Mononuclear cell (primary cell): ENCODE measurements at regions not wholly inside any gene's neighbourhood (a gene's known extent, or its start where the extent isn't known, plus 50 kb on each side); places are given as distances from the start of the nearest gene placed in this dataset.

Experiments
- H3K27me3 ChIP-seq: 2 replicates; pipeline ENCODE4 v1.6.0; 2011; ENCODE audit warnings: low read length, control low read depth; ENCODE audit not compliant: insufficient read depth
- H3K4me1 ChIP-seq: 2 replicates; pipeline ENCODE4 v1.5.1; 2011; ENCODE audit warnings: mild to moderate bottlenecking, low read length, control low read depth; ENCODE audit not compliant: insufficient read depth
- H3K4me3 ChIP-seq: 2 replicates; pipeline ENCODE4 v1.5.1; 2011; ENCODE audit warnings: mild to moderate bottlenecking, low read length, moderate library complexity
- H3K9me3 ChIP-seq: 2 replicates; pipeline ENCODE4 v1.5.1; 2011; ENCODE audit warnings: low read depth, mild to moderate bottlenecking, control low read depth, low read length

DNA sequence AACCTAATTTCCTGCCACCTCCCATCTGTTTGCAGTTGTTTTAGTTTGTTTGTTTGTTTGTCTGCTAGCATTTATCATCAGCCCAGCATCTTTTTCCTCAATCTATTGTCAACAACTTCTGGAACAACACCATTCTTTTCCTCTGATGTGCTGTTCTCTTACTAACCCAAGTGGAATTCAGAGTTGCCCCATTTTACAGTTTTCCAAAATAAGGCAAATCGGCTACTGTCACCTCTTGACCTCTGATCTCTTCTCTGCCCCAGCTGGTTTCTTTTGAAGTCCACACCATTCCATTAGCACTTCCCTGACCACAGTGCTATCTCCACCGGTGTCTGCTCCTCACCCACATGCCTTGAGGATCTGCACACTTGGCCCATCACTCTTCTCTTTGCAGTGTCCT, 102.4 kb downstream of the EFNB2 start:
- Histone ChIP-seq H3K9me3 (no peaks in the 10 kb centered on the region), H3K27me3 (no peaks in the 10 kb centered on the region), H3K4me1 (no peaks in the 10 kb centered on the region), H3K4me3 (no peak overlapping the region)

DNA sequence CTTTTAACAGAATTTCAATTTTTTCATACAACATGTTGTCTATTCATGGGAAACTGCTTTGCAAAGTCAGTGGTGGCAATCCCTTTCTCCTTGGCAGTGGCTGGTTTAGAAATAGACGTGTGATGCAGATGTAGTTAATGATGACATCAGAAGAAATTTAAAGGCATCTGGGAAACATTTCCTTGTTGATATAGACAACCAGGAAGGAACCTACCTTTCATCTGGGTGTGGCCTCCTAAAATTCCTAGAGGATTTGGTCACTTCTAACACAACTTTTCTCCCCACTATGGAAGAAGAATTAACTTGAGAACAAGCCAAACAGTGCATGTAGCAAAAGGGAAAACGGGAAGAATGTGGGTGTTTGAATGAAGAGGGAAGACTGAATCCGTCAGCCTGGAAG, 102.8 kb downstream of the EFNB2 start:
- Histone ChIP-seq H3K4me3 (no peak overlapping the region), H3K27me3 (no peaks in the 10 kb centered on the region), H3K9me3 (no peaks in the 10 kb centered on the region), H3K4me1 (no peaks in the 10 kb centered on the region)

DNA sequence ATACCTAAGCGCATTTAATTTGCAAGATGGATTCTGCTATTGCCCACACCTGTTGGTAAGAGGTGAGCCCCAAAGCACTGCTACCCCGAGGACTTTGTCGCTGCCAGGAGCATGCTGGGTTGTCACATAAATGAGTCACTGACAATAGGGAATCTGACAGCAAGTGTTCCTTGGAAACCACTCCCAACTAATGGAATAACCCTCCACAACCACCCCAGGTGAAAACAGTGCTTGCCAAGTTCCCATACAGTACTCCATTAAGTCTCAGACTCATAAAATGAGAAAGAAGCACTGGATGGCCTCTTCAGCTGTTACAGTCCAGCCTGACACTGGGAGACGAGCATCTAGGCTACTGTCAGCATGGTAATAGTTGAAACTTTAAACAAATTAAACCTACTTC, 108.6 kb downstream of the EFNB2 start:
- H3K4me1 ChIP-seq: no peaks in the 10 kb centered on the region
- no peak overlapping the region for H3K4me3 ChIP-seq
- no peaks in the 10 kb centered on the region for H3K27me3 ChIP-seq
- no peaks in the 10 kb centered on the region for H3K9me3 ChIP-seq

- Histone ChIP-seq H3K27me3 (no peaks in the 10 kb centered on the region), H3K4me3 (no peak overlapping the region), H3K9me3 (no peaks in the 10 kb centered on the region), H3K4me1 (no peaks in the 10 kb centered on the region)
Measured at GRCh38 chr13:106425661-106426060, 109.8 kb downstream of the EFNB2 start.

- Histone ChIP-seq H3K9me3 (no peaks in the 10 kb centered on the region), H3K4me3 (no peak overlapping the region), H3K4me1 (no peaks in the 10 kb centered on the region), H3K27me3 (peaks cover under 1% of the 10 kb centered on the region)
Measured at GRCh38 chr13:106424805-106425204, 110.7 kb downstream of the EFNB2 start.

- Histone ChIP-seq H3K9me3 (no peaks in the 10 kb centered on the region), H3K4me3 (no peak overlapping the region), H3K27me3 (peaks cover 5% of the 10 kb centered on the region), H3K4me1 (no peaks in the 10 kb centered on the region)
Measured at GRCh38 chr13:106423530-106423929, 111.9 kb downstream of the EFNB2 start.

DNA sequence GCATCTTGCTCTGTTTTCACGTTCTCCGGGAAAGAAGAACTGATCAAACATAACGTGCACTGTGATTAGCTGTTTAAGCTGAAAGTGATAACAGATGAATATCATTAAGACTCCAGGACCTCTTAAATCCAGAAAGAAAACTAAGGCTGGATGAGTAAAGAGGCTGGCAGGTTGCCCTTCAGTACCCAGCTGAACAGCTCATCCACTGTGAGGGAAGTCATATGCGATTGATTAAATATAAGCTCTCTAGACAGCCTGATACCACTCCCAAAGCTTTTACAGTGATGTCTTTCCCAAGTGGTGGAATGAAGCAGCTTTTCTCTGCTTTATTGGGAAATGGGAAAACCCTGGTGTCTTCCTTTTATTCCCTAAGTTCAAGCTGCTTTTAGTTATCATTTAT, 116.9 kb downstream of the EFNB2 start:
- H3K9me3 ChIP-seq: no peaks in the 10 kb centered on the region
- no peaks in the 10 kb centered on the region for H3K4me1 ChIP-seq
- H3K27me3 ChIP-seq: peaks cover 16% of the 10 kb centered on the region
- H3K4me3 ChIP-seq: no peak overlapping the region

DNA sequence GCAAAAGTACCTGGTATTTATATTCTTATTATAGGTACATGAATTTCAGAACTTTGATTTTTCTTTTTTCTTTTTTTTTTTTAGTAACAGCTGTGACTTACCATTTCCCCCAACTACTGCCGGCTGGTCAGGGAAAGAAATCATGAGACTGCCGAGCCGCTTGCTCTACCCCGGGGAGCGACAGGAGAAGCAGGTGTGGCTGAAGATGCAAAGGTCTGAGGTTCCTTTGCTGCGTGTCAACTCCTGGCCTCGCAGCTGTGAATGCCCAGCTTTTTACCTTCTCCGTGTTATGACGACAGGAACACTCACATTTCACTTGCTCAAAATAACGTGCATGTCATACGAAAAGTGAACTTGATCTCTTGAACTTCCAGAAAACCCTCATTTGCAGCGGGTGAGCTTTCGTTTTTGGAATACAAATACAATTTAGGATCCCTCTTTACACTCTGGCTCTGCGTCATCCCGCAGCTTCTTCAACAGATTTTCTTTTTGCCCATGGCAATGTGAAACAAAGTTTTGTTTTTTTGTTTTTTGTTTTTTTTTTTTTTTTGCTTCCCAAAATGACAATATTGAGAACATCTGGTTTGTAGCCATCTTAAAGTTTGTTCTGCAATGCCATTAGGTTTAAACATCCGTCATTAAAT, 117.9 kb downstream of the EFNB2 start:
- Histone ChIP-seq H3K27me3 (peaks cover 16% of the 10 kb centered on the region), H3K9me3 (no peaks in the 10 kb centered on the region), H3K4me1 (no peaks in the 10 kb centered on the region), H3K4me3 (no peak overlapping the region)

- Histone ChIP-seq H3K4me3 (no peak overlapping the region), H3K27me3 (peaks cover 16% of the 10 kb centered on the region), H3K9me3 (no peaks in the 10 kb centered on the region), H3K4me1 (no peaks in the 10 kb centered on the region)
Measured at GRCh38 chr13:106416645-106417044, 118.8 kb downstream of the EFNB2 start.

GRCh38 chr13:106415971-106416370, 119.5 kb downstream of the EFNB2 start:
- H3K27me3 ChIP-seq: peaks cover 16% of the 10 kb centered on the region
- no peak overlapping the region for H3K4me3 ChIP-seq
- no peaks in the 10 kb centered on the region for H3K4me1 ChIP-seq
- H3K9me3 ChIP-seq: no peaks in the 10 kb centered on the region

GRCh38 chr13:106415442-106415841, 120.0 kb downstream of the EFNB2 start:
- H3K4me1 ChIP-seq: no peaks in the 10 kb centered on the region
- H3K4me3 ChIP-seq: no peak overlapping the region

GRCh38 chr13:106407338-106407737, 128.1 kb downstream of the EFNB2 start:
- Histone ChIP-seq H3K9me3 (no peaks in the 10 kb centered on the region), H3K27me3 (no peaks in the 10 kb centered on the region), H3K4me3 (no peak overlapping the region), H3K4me1 (no peaks in the 10 kb centered on the region)

More at GRCh38 chr13:106415442-106415841, 120.0 kb downstream of the EFNB2 start:
- Histone ChIP-seq H3K27me3 (peaks cover 16% of the 10 kb centered on the region), H3K9me3 (no peaks in the 10 kb centered on the region)

GRCh38 chr13:106405731-106406130, 129.7 kb downstream of the EFNB2 start:
- no peaks in the 10 kb centered on the region for H3K9me3 ChIP-seq
- H3K27me3 ChIP-seq: no peaks in the 10 kb centered on the region
- no peaks in the 10 kb centered on the region for H3K4me1 ChIP-seq
- H3K4me3 ChIP-seq: no peak overlapping the region

GRCh38 chr13:106403280-106403679, 132.2 kb downstream of the EFNB2 start:
- Histone ChIP-seq H3K9me3 (no peaks in the 10 kb centered on the region), H3K4me3 (no peak overlapping the region), H3K4me1 (no peaks in the 10 kb centered on the region), H3K27me3 (no peaks in the 10 kb centered on the region)

DNA sequence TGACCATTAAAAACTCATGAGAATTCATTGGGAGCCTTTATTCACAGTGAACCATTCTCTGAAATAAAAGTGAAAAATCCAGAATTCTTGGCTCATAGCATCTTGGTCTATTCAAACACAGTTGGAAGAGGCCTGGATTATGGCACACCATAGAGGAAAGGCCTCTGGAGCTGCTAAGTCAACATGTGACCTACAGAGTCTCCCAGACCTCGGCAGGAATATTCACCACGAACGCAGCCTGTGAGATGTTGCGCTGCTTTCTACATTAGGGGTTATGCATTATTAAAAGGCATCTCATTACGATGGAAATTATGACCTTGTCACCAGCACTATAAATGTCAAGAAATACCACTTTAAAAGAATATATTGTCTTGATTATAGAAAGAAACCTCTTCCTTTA, 132.6 kb downstream of the EFNB2 start:
- H3K4me3 ChIP-seq: no peak overlapping the region
- H3K27me3 ChIP-seq: no peaks in the 10 kb centered on the region
- H3K9me3 ChIP-seq: no peaks in the 10 kb centered on the region
- no peaks in the 10 kb centered on the region for H3K4me1 ChIP-seq

- Histone ChIP-seq H3K4me1 (no peaks in the 10 kb centered on the region), H3K27me3 (no peaks in the 10 kb centered on the region), H3K4me3 (no peak overlapping the region), H3K9me3 (no peaks in the 10 kb centered on the region)
Measured at GRCh38 chr13:106401081-106401480, 134.4 kb downstream of the EFNB2 start.
